PC-3 (cell line): ENCODE measurements at regions not wholly inside any gene's neighbourhood (a gene's known extent, or its start where the extent isn't known, plus 50 kb on each side); places are given as distances from the start of the nearest gene placed in this dataset.
"Not testable (repeated sequence)": the region's sequence is repeated elsewhere in the genome, so short reads cannot be mapped to it uniquely, and the experiment has no call there.

Source experiments
- ATAC-seq: fragments of 200-7000 bp; cut with Tn5 transposase; 2 replicates; pipeline ENCODE4 v1.9.1; 2020; ENCODE audit warnings: mild to moderate bottlenecking, moderate library complexity
- BruUV-seq: library from RNA; stranded (reverse); fragments of 400-500 nt; replicated peaks from 2 replicates; lab custom pipeline; 2021; lab: Mats Ljungman, UMichigan
- CTCF ChIA-PET: fragments of 300-600 bp; sonication (Branson Sonifier 250); formaldehyde crosslinking; loops from one replicate; lab custom pipeline; 2022; ENCODE audit warnings: antibody characterized with exemption; lab: Charles Lee
- POLR2A ChIA-PET: fragments of 300-600 bp; sonication (Branson Sonifier 250); formaldehyde crosslinking; loops from one replicate; lab custom pipeline; 2022; ENCODE audit warnings: antibody characterized with exemption; ENCODE audit not compliant: unreplicated experiment; lab: Charles Lee
- DNase-seq: peaks from one replicate; pipeline ENCODE4 v3.0.0-alpha.2; 2015
- H2AFZ ChIP-seq: fragments of 300-600 bp; sonication (generic); 2 replicates; pipeline ENCODE4 v1.6.0; 2016; ENCODE audit warnings: antibody characterized with exemption, low read length
- H3F3A ChIP-seq: fragments of 300-600 bp; sonication (generic); one replicate; pipeline ENCODE4 v1.6.0; 2017; ENCODE audit warnings: antibody characterized with exemption, low read length, control low read depth, mild to moderate bottlenecking; ENCODE audit not compliant: unreplicated experiment
- H3K27ac ChIP-seq: fragments of 300-600 bp; sonication (generic); 2 replicates; pipeline ENCODE4 v1.5.1; 2016; ENCODE audit warnings: mild to moderate bottlenecking, low read length
- H3K27me3 ChIP-seq: fragments of 300-600 bp; sonication (generic); 2 replicates; pipeline ENCODE4 v1.6.1; 2016; ENCODE audit warnings: low read length, mixed read lengths
- H3K36me3 ChIP-seq: fragments of 300-600 bp; sonication (generic); 2 replicates; pipeline ENCODE4 v1.6.1; 2016; ENCODE audit warnings: low read depth, mixed run types, low read length, mixed read lengths
- H3K4me1 ChIP-seq: fragments of 300-600 bp; sonication (generic); 2 replicates; pipeline ENCODE4 v1.5.1; 2016; ENCODE audit warnings: low read length; ENCODE audit not compliant: insufficient read depth
- H3K4me2 ChIP-seq: fragments of 300-600 bp; sonication (generic); 2 replicates; pipeline ENCODE4 v1.6.0; 2016; ENCODE audit warnings: low read length
- H3K4me3 ChIP-seq: fragments of 300-600 bp; sonication (generic); 2 replicates; pipeline ENCODE4 v1.5.1; 2016; ENCODE audit warnings: mild to moderate bottlenecking, low read length, mixed read lengths
- H3K79me2 ChIP-seq: fragments of 300-600 bp; sonication (generic); 2 replicates; pipeline ENCODE4 v1.6.1; 2017; ENCODE audit warnings: low read length, mixed read lengths
- H3K9ac ChIP-seq: fragments of 300-600 bp; sonication (generic); 2 replicates; pipeline ENCODE4 v1.6.0; 2016; ENCODE audit warnings: mild to moderate bottlenecking, low read length
- H3K9me2 ChIP-seq: fragments of 300-600 bp; sonication (generic); replicated peaks from 2 replicates; pipeline ENCODE4 v1.6.1; 2016; ENCODE audit warnings: mixed run types, low read length, mixed read lengths
- H3K9me3 ChIP-seq: fragments of 300-600 bp; sonication (generic); 2 replicates; pipeline ENCODE4 v1.6.1; 2016; ENCODE audit warnings: low read length, mixed read lengths
- H4K20me1 ChIP-seq: fragments of 300-600 bp; sonication (generic); 2 replicates; pipeline ENCODE4 v1.6.1; 2016; ENCODE audit warnings: low read length, mixed read lengths
- EZH2 ChIP-seq: fragments of 300-600 bp; sonication (generic); IDR thresholded peaks from one replicate; pipeline ENCODE4 v1.6.1; 2017; ENCODE audit warnings: antibody characterized with exemption, mild to moderate bottlenecking, low read length; ENCODE audit not compliant: unreplicated experiment
- EZH2phosphoT487 ChIP-seq: fragments of 300-600 bp; sonication (generic); IDR thresholded peaks from 2 replicates; pipeline ENCODE4 v1.6.1; 2018; ENCODE audit warnings: mild to moderate bottlenecking, antibody characterized with exemption, low read length, borderline replicate concordance
- intact Hi-C: fragments of 100-400 bp; cut with micrococcal nuclease; formaldehyde crosslinking; loops from 2 replicates; pipeline ENCODE4 v1.9.0; 2023
- TF ChIP-seq, protein P1 (sequence below): fragments of 300-600 bp; sonication (generic); conservative IDR thresholded peaks from 2 replicates; pipeline ENCODE4 v1.5.1; 2017; ENCODE audit warnings: antibody characterized with exemption, low read depth, mild to moderate bottlenecking, low read length

DNA sequence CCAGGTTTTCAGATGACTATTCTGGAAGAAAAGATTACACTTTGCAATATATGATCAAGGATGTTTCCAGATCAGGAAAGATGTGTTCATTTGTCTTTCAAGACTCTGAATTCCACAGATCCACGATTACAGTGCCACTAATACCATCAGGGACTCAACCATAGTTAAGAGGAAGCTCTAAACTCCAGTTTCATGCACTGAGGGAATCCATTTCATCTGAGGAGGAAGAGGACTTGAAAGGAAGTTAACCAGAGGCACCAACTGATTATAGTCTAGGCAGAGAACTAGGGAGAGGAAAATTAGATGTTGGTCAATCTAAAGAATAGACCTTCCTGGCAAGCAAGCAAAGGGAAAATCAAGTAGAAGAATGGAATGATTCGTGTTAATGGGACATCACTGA lies 218.3 kb upstream of the PRDM1 start:
- Histone ChIP-seq H3K4me1 (peaks cover 2% of the 10 kb centered on the region; the same call in 1 of the 2 replicates), H3K4me2 (no peak overlapping the region), H4K20me1 (no peaks in the 10 kb centered on the region), H3K9me2 (no peaks in the 10 kb centered on the region), H3F3A (no peaks in the 10 kb centered on the region), H3K9me3 (no peaks in the 10 kb centered on the region), H2AFZ (no peak overlapping the region), H3K36me3 (no peaks in the 10 kb centered on the region), H3K9ac (no peak overlapping the region), H3K27ac (no peak overlapping the region), H3K27me3 (no peaks in the 10 kb centered on the region), H3K79me2 (no peaks in the 10 kb centered on the region), H3K4me3 (no peak overlapping the region)
- no TSS peak for BruUV-seq
- intact Hi-C loops = no loop called here
- DNase-seq (no peak), ATAC-seq (no peak)
- POLR2A ChIA-PET = no interaction called here
- CTCF ChIA-PET = no interaction called here
- TF ChIP-seq, protein P1, sequence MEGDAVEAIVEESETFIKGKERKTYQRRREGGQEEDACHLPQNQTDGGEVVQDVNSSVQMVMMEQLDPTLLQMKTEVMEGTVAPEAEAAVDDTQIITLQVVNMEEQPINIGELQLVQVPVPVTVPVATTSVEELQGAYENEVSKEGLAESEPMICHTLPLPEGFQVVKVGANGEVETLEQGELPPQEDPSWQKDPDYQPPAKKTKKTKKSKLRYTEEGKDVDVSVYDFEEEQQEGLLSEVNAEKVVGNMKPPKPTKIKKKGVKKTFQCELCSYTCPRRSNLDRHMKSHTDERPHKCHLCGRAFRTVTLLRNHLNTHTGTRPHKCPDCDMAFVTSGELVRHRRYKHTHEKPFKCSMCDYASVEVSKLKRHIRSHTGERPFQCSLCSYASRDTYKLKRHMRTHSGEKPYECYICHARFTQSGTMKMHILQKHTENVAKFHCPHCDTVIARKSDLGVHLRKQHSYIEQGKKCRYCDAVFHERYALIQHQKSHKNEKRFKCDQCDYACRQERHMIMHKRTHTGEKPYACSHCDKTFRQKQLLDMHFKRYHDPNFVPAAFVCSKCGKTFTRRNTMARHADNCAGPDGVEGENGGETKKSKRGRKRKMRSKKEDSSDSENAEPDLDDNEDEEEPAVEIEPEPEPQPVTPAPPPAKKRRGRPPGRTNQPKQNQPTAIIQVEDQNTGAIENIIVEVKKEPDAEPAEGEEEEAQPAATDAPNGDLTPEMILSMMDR = no peak
- TF ChIP-seq EZH2phosphoT487 (no peak), EZH2 (no peak)

DNA sequence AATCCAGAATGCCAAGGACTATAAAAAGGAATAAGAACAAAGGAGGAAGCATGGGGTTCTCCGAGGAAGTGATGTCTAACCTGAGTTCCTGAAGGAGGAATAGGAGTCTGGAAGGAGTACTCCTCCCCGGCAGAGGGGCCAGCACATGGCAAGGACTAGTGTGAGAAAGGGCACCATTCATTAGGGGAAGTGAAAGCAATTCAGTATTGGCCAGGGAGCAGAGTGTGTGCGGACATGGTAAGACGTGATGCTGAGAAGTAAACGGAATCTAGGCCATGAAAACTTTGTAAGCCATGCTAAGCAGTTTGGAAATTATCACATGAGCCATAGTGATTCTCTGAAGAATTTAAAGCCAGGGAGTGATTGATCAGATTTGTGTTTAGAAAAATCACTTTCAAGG lies 218.9 kb upstream of the PRDM1 start:
- no peaks in the 10 kb centered on the region for H3F3A ChIP-seq
- intact Hi-C loops = no loop called here
- no peak overlapping the region for H3K4me2 ChIP-seq
- no peak overlapping the region for H3K4me3 ChIP-seq
- DNase-seq (no peak), ATAC-seq (no peak)
- no peaks in the 10 kb centered on the region for H3K36me3 ChIP-seq
- no peaks in the 10 kb centered on the region for H3K9me3 ChIP-seq
- CTCF ChIA-PET = no interaction called here
- H4K20me1 ChIP-seq = no peaks in the 10 kb centered on the region
- no peaks in the 10 kb centered on the region for H3K27me3 ChIP-seq
- H3K4me1 ChIP-seq = no peaks in the 10 kb centered on the region
- no peaks in the 10 kb centered on the region for H3K9me2 ChIP-seq
- TF ChIP-seq EZH2 = no peak
- TF ChIP-seq, protein P1 = no peak
- H3K27ac ChIP-seq = no peak overlapping the region
- BruUV-seq = no TSS peak
- H2AFZ ChIP-seq = no peak overlapping the region
- no peak overlapping the region for H3K9ac ChIP-seq
- no peaks in the 10 kb centered on the region for H3K79me2 ChIP-seq
- POLR2A ChIA-PET = no interaction called here

- Histone ChIP-seq H3K9ac (no peak overlapping the region), H3K4me3 (no peak overlapping the region), H3K9me3 (no peaks in the 10 kb centered on the region), H3K27ac (no peak overlapping the region), H3K79me2 (no peaks in the 10 kb centered on the region), H4K20me1 (no peaks in the 10 kb centered on the region), H3K9me2 (no peaks in the 10 kb centered on the region), H2AFZ (no peak overlapping the region), H3F3A (no peaks in the 10 kb centered on the region), H3K36me3 (no peaks in the 10 kb centered on the region), H3K4me1 (no peaks in the 10 kb centered on the region), H3K27me3 (no peaks in the 10 kb centered on the region), H3K4me2 (no peak overlapping the region)
- DNase-seq (no peak), ATAC-seq (no peak)
- ChIA-PET POLR2A (interaction anchor here (0.6 kb wide), 1 partner anchor 200 kb away, joined by 4 read pairs; no protein-coding TSS in a partner anchor), CTCF (no interaction called here)
- intact Hi-C loops = no loop called here
- no peak for TF ChIP-seq EZH2phosphoT487
- BruUV-seq = no TSS peak
Observed at GRCh38 chr6:105862936-105863607, 223.1 kb upstream of the PRDM1 start.

DNA sequence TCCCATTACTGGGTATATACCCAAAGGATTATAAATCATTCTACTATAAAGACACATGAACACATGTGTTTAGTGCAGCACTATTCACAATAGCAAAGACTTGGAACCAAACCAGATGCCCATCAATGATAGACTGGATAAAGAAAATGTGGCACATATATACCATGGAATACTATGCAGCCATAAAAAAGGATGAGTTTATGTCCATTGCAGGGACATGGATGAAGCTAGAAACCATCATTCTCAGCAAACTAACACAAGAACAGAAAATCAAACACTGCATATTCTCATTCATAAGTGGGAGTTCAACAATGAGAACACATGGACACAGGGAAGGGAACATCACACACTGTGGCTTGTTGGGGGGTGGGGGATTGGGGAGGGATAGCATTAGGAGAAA lies 225.2 kb upstream of the PRDM1 start:
- H3K27me3 ChIP-seq, H3K4me2 ChIP-seq, H3K79me2 ChIP-seq, H3K9ac ChIP-seq, H4K20me1 ChIP-seq, H3K4me3 ChIP-seq, DNase-seq, H2AFZ ChIP-seq, H3K4me1 ChIP-seq, BruUV-seq, H3F3A ChIP-seq, POLR2A ChIA-PET, ATAC-seq, H3K9me2 ChIP-seq, H3K9me3 ChIP-seq, H3K27ac ChIP-seq, intact Hi-C loops, H3K36me3 ChIP-seq: not testable (repeated sequence)
- CTCF ChIA-PET = interaction anchor here (0.6 kb wide), 1 partner anchor 29 kb away, joined by 3 read pairs; no protein-coding TSS in a partner anchor
